Fibroblast of the aortic adventitia (primary cell): ENCODE measurements at regions not wholly inside any gene's neighbourhood (a gene's known extent, or its start where the extent isn't known, plus 50 kb on each side); places are given as distances from the start of the nearest gene placed in this dataset.

Experiments used
- DNase-seq: peaks from one replicate; pipeline ENCODE4 v3.0.0-alpha.2; 2010; ENCODE audit warnings: low read depth
- H3K4me3 ChIP-seq: 2 replicates; pipeline ENCODE4 v1.5.1; 2011; ENCODE audit warnings: low read depth, mild to moderate bottlenecking, control low read depth, low read length, moderate library complexity
- TF ChIP-seq, protein P1 (sequence below): IDR thresholded peaks from 2 replicates; pipeline ENCODE4 v1.5.1; 2011; ENCODE audit warnings: mild to moderate bottlenecking, low read length, control low read depth, inconsistent platforms; ENCODE audit not compliant: insufficient read depth

DNA sequence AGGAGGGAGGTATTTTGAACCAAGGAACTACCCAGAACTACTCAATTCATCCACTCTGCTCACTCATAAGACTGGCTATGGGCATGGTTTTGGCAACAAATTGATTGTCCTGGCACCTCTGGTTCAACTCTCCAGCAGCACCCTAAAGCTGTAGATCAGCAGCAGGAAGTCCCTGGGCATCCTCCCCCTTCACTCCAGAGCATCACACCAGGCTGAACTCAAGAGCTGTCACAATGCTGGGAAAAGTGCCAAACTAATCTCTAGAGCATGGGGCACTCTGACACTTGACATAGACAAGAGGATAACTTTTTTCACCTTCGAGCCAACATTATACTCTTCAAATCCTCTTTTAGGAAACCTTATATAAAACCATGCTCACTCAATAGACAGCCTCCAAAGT, 154.1 kb upstream of the RBBP8 start:
- TF ChIP-seq, protein P1, sequence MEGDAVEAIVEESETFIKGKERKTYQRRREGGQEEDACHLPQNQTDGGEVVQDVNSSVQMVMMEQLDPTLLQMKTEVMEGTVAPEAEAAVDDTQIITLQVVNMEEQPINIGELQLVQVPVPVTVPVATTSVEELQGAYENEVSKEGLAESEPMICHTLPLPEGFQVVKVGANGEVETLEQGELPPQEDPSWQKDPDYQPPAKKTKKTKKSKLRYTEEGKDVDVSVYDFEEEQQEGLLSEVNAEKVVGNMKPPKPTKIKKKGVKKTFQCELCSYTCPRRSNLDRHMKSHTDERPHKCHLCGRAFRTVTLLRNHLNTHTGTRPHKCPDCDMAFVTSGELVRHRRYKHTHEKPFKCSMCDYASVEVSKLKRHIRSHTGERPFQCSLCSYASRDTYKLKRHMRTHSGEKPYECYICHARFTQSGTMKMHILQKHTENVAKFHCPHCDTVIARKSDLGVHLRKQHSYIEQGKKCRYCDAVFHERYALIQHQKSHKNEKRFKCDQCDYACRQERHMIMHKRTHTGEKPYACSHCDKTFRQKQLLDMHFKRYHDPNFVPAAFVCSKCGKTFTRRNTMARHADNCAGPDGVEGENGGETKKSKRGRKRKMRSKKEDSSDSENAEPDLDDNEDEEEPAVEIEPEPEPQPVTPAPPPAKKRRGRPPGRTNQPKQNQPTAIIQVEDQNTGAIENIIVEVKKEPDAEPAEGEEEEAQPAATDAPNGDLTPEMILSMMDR: no peak
- DNase-seq: no peak
- no peak overlapping the region for H3K4me3 ChIP-seq

DNA sequence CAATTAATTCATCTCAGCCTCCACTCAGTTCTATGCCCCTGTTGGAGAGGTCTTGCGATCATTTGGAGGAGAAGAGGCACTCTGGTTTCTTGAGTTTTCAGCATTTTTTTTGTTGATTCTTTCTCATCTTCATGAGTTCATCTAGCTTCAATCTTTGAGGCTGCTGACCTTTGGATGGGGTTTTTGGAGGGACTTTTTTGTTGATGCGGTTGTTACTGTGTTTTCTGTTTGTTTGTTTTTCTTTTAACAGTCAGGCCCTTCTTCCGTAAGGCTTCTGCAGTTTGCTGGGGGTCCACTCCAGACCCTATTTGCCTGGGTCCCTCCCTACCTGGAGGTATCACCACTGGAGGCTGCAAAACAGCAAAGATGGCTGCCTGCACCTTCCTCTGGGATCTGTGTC, 149.9 kb upstream of the RBBP8 start:
- TF ChIP-seq, protein P1: no peak
- DNase-seq: no peak
- H3K4me3 ChIP-seq: no peak overlapping the region

- no peak for DNase-seq
- H3K4me3 ChIP-seq: no peak overlapping the region
- TF ChIP-seq, protein P1: no peak
These were observed 149.5 kb upstream of the RBBP8 start for GRCh38 chr18:22783662-22784076.

GRCh38 chr18:22789052-22789451, 144.1 kb upstream of the RBBP8 start:
- TF ChIP-seq, protein P1: no peak
- H3K4me3 ChIP-seq: no peak overlapping the region
- no peak for DNase-seq

DNA sequence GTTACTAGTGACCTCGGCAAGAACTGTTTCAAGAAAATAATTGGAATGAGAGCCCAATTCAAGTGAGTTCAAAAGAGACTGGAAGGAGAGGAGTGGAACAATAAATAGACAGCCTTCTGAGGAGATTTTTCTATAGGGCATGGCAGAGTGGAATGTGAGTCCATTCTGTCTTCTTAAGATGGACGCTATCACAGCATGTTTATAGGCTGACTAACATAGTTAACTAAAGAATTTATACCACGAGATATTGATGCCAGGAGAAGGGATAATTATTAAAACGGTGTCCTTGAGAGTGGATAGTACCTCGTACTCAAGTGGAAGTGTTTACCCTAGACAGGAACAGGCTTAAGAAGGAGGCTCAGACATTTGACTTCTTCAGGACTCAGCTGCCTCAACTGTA, 143.5 kb upstream of the RBBP8 start:
- no peak overlapping the region for H3K4me3 ChIP-seq
- TF ChIP-seq, protein P1: no peak
- DNase-seq: no peak

DNA sequence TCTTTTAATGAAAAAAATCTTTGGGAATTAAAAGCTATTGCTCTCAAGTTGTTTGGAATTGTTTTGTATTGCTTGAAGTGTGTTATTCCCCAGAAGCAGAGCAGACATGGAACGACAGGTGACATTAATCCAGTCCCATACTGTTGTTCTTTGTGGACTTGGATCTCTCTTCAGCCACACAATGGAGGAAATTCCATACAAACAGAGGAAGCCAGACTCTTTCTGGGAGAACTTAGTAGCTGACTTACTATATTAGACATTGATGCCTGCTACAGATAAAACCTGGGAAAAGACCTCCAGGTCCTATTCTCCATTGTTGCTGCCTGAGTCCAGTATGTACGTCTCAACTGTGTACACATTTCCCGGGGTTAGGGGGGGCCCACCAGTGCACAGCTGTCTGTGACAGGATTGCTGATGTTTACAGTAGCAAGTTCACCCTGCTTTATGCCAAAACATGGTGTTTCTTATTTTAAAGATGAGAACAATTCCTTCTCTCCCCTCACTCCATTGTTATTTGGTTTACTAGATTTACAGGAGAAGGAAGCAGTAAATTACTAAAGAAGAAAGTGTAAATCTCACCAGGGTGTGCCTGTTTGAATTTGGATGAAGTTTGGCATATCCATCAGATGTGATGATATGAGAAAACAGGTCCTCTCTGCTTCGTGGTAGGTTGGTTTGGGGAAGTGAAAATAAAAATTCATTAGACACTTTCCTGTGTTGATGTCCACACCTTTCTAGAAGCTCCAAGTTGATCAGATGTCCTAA, 142.4 kb upstream of the RBBP8 start:
- TF ChIP-seq, protein P1: no peak
- H3K4me3 ChIP-seq: no peak overlapping the region
- no peak for DNase-seq

- no peak overlapping the region for H3K4me3 ChIP-seq
- TF ChIP-seq, protein P1: no peak
- no peak for DNase-seq
These were observed 141.9 kb upstream of the RBBP8 start for GRCh38 chr18:22791310-22791610.
